HG03521 (cell line): ENCODE measurements at regions not wholly inside any gene's neighbourhood (a gene's known extent, or its start where the extent isn't known, plus 50 kb on each side); places are given as distances from the start of the nearest gene placed in this dataset.
"Not testable (repeated sequence)": the region's sequence is repeated elsewhere in the genome, so short reads cannot be mapped to it uniquely, and the experiment has no call there.

ENCODE experiments used
- ATAC-seq: cut with Tn5 transposase; IDR thresholded peaks from one replicate; pipeline ENCODE4 v1.9.1; 2021; ENCODE audit warnings: mild to moderate bottlenecking, moderate library complexity; ENCODE audit not compliant: unreplicated experiment

GRCh38 chr6:99143108-99143861, 195.5 kb upstream of the FBXL4 start:
- ATAC-seq = no peak

- not testable (repeated sequence) for ATAC-seq
Observed at GRCh38 chr6:99141906-99142305, 194.2 kb upstream of the FBXL4 start.

GRCh38 chr6:99138445-99138844, 190.7 kb upstream of the FBXL4 start:
- no peak for ATAC-seq

- no peak for ATAC-seq
Observed at GRCh38 chr6:99137314-99137713, 189.6 kb upstream of the FBXL4 start.

GRCh38 chr6:99136488-99136887, 188.7 kb upstream of the FBXL4 start:
- ATAC-seq = no peak

- ATAC-seq = no peak
Observed at GRCh38 chr6:99132026-99132635, 184.4 kb upstream of the FBXL4 start.

GRCh38 chr6:99130897-99131873, 183.4 kb upstream of the FBXL4 start:
- no peak for ATAC-seq

GRCh38 chr6:99129835-99130234, 182.1 kb upstream of the FBXL4 start:
- ATAC-seq = no peak

- no peak for ATAC-seq
Observed at GRCh38 chr6:99121748-99122147, 174.0 kb upstream of the FBXL4 start.

- no peak for ATAC-seq
Observed at GRCh38 chr6:99120641-99121040, 172.9 kb upstream of the FBXL4 start.

- ATAC-seq = no peak
Observed at GRCh38 chr6:99119109-99120031, 171.6 kb upstream of the FBXL4 start.

GRCh38 chr6:99114769-99115406, 167.1 kb upstream of the FBXL4 start:
- ATAC-seq = no peak

- ATAC-seq = no peak
Observed at GRCh38 chr6:99111590-99111989, 163.8 kb upstream of the FBXL4 start.

GRCh38 chr6:99110029-99110428, 162.3 kb upstream of the FBXL4 start:
- no peak for ATAC-seq

GRCh38 chr6:99104218-99104617, 156.5 kb upstream of the FBXL4 start:
- no peak for ATAC-seq

GRCh38 chr6:99099243-99099642, 151.5 kb upstream of the FBXL4 start:
- no peak for ATAC-seq

GRCh38 chr6:99096170-99096569, 148.4 kb upstream of the FBXL4 start:
- ATAC-seq = no peak

GRCh38 chr6:99093456-99094190, 145.9 kb upstream of the FBXL4 start:
- ATAC-seq = no peak

- no peak for ATAC-seq
Observed at GRCh38 chr6:99092461-99092860, 144.7 kb upstream of the FBXL4 start.
